Esophagus squamous epithelium (tissue), 4 donors: ENCODE measurements at regions not wholly inside any gene's neighbourhood (a gene's known extent, or its start where the extent isn't known, plus 50 kb on each side); places are given as distances from the start of the nearest gene placed in this dataset.

Experiments used
- POLR2A ChIP-seq, 4 donors: fragments of 450-650 bp; IDR thresholded peaks; one replicate each; pipeline ENCODE4 v1.6.1; 2017; ENCODE audit warnings: antibody characterized with exemption in 4 of 4, mild to moderate bottlenecking in 4 of 4, moderate library complexity in 3 of 4
- TF ChIP-seq, protein P1 (sequence below), 6 experiments: fragments of 450-650 bp in 4 of 6; fragments of 200-600 bp in 2 of 6; sonication (generic) in 2 of 6; IDR thresholded peaks; one replicate each; pipeline ENCODE4 v1.5.1; 2016 to 2019; ENCODE audit warnings: antibody characterized with exemption in 6 of 6, mild to moderate bottlenecking in 4 of 6, moderate library complexity in 4 of 6

GRCh38 chr2:21262426-21262940 lies 138.7 kb downstream of the TDRD15 start:
- TF ChIP-seq POLR2A (IDR thresholded peaks at IDR 0.05), result no peak
- TF ChIP-seq, protein P1, sequence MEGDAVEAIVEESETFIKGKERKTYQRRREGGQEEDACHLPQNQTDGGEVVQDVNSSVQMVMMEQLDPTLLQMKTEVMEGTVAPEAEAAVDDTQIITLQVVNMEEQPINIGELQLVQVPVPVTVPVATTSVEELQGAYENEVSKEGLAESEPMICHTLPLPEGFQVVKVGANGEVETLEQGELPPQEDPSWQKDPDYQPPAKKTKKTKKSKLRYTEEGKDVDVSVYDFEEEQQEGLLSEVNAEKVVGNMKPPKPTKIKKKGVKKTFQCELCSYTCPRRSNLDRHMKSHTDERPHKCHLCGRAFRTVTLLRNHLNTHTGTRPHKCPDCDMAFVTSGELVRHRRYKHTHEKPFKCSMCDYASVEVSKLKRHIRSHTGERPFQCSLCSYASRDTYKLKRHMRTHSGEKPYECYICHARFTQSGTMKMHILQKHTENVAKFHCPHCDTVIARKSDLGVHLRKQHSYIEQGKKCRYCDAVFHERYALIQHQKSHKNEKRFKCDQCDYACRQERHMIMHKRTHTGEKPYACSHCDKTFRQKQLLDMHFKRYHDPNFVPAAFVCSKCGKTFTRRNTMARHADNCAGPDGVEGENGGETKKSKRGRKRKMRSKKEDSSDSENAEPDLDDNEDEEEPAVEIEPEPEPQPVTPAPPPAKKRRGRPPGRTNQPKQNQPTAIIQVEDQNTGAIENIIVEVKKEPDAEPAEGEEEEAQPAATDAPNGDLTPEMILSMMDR (IDR thresholded peaks at IDR 0.05), result no peak
